ENCODE measurements at regions not wholly inside any gene's neighbourhood (a gene's known extent, or its start where the extent isn't known, plus 50 kb on each side); places are given as distances from the start of the nearest gene placed in this dataset.

DNA sequence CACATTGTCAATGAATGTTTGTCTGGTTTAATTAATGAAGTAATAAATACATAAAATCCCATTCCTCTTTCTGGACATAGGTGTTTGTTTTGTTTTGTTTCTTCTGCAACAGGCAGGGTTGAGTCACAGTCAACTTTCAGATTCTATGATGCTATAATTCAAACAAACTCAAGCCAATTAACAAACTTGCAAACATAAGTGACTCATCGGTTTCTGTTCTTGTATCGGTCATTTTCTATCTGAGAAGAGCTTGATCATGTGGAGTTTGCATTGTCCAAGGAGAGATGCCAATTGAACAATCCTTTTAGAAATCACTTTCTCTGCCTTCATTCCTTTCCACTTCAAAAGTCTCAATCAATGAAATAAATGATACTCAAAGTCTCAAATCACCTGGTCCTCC lies 294.2 kb upstream of the C16orf82 start:
- Histone ChIP-seq H3K4me3 (ENCODE audit: low read depth, low read length) (no peak overlapping the region), H3K36me3 (ENCODE audit: insufficient read depth) (no peaks in the 10 kb centered on the region), H3K27ac (ENCODE audit: low read depth) (no peak overlapping the region), H3K4me1 (ENCODE audit: insufficient read depth) (no peaks in the 10 kb centered on the region)
- DNase-seq (ENCODE audit: extremely low spot score): no peak
- 42% methylated on average over 2 of the region's 2 CpGs for WGBS

DNA sequence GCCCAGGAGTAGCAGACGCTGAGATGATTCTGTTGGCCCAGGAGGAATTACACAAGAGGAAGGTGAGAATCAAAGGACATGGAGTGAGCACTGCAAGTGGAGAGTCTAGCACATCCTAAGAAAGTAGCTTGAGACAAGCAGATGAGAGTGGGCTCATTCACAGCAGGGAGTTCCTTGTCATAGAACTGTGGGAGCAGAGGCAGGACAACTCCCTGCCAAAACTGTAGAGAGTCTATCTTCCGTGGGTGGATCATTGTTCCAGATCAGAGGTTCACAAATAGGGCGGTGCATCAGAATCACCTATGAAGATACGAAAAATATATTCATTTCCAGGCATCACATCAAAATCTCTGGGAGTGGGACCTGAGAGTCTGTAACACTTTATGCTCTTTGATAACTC lies 288.9 kb upstream of the C16orf82 start:
- no peaks in the 10 kb centered on the region for H3K4me1 ChIP-seq (ENCODE audit: insufficient read depth)
- no peak for DNase-seq (ENCODE audit: extremely low spot score)
- H3K36me3 ChIP-seq (ENCODE audit: insufficient read depth): no peaks in the 10 kb centered on the region
- no peak overlapping the region for H3K27ac ChIP-seq (ENCODE audit: low read depth)
- H3K4me3 ChIP-seq (ENCODE audit: low read depth, low read length): no peak overlapping the region
- WGBS: 83% methylated on average over 4 of the region's 4 CpGs

DNA sequence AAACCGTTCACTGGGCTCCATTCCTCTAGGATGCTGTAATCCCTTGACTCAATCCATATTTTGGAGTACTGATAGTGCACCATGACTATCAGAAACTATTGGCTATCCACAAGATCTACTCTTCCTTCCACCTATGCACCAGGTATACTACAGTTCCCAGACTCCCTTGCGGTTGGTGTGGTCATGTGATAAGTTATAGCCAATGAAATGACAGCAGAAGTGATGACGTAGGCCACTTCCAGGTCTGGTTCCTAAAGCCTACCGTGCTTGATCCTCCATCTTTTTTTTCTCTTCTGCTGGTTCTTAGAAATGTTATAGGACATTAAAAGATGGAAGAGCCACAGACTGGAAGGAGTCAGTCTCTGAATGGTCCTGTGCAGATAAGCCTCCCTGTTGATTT lies 278.8 kb upstream of the C16orf82 start:
- Histone ChIP-seq H3K4me3 (ENCODE audit: low read depth, low read length) (no peak overlapping the region), H3K36me3 (ENCODE audit: insufficient read depth) (no peaks in the 10 kb centered on the region), H3K4me1 (ENCODE audit: insufficient read depth) (no peaks in the 10 kb centered on the region), H3K27ac (ENCODE audit: low read depth) (no peak overlapping the region)
- no peak for DNase-seq (ENCODE audit: extremely low spot score)
- 47% methylated on average over 4 of the region's 4 CpGs for WGBS

DNA sequence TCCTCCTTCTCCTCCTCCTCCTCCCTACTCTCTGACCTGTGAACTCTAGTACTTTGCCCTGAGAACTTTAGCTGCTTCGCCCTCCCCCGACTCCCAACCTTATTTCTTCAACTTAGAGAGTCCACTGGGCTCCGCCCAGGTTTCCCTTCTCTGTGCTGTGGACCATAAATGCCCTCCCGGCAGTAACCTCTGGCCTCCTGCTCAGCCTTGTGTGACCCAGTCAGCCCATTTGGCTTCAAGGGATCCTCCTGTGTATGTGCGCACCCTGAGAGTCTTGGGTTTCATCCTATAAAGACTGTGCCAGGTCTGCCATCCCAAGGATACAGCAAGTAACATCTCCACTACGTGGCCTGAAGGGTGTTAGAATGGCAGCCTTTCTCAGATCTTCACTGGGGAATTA lies 275.6 kb upstream of the C16orf82 start:
- H3K4me3 ChIP-seq (ENCODE audit: low read depth, low read length): no peak overlapping the region
- H3K36me3 ChIP-seq (ENCODE audit: insufficient read depth): no peaks in the 10 kb centered on the region
- no peaks in the 10 kb centered on the region for H3K4me1 ChIP-seq (ENCODE audit: insufficient read depth)
- no peak overlapping the region for H3K27ac ChIP-seq (ENCODE audit: low read depth)
- 63% methylated on average over 6 of the region's 6 CpGs for WGBS
- DNase-seq (ENCODE audit: extremely low spot score): no peak

DNA sequence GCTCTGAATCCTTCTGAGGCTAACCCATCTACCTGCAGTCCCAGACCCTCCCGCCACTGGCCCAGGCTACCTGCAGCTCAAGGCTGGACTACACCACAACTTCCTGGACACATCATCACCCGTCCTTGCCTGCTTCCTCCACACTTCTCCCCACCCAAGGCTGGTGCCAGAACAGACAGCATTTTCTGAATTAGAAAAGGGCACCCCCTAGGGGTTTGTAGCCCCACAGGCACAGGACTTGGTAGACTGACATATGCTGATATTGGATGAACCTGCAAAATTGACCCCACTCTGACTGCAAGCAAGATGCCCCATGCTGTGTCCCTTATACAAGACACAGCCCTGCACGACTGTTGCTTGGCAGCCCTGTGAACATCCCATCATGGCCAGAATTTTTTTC lies 271.5 kb upstream of the C16orf82 start:
- Histone ChIP-seq H3K27ac (ENCODE audit: low read depth) (no peak overlapping the region), H3K36me3 (ENCODE audit: insufficient read depth) (no peaks in the 10 kb centered on the region), H3K4me3 (ENCODE audit: low read depth, low read length) (no peak overlapping the region), H3K4me1 (ENCODE audit: insufficient read depth) (no peaks in the 10 kb centered on the region)
- 32% methylated on average over 3 of the region's 3 CpGs for WGBS
- no peak for DNase-seq (ENCODE audit: extremely low spot score)

DNA sequence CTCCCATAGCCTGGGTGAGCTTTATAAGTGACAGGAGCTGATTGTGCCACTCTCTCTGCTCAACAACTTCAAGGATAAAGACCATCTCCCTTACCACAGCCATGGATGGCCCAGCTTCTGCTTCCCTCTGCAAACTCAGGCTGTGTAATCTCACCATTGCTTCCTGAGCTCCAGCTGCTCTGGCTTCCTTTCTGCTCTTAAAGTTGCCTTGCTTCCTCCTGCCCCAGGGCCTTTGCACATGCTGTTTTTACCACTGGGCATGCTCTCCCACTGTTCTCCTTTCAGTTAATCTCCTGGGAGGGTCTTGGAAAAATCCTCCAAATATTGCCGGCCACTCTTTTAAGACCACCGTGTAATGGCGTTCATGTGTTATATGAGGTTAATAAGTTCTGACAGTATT lies 265.1 kb upstream of the C16orf82 start:
- DNase-seq (ENCODE audit: extremely low spot score): no peak
- Histone ChIP-seq H3K36me3 (ENCODE audit: insufficient read depth) (no peaks in the 10 kb centered on the region), H3K27ac (ENCODE audit: low read depth) (no peak overlapping the region), H3K4me1 (ENCODE audit: insufficient read depth) (no peaks in the 10 kb centered on the region), H3K4me3 (ENCODE audit: low read depth, low read length) (no peak overlapping the region)
- 62% methylated on average over 3 of the region's 3 CpGs for WGBS

DNA sequence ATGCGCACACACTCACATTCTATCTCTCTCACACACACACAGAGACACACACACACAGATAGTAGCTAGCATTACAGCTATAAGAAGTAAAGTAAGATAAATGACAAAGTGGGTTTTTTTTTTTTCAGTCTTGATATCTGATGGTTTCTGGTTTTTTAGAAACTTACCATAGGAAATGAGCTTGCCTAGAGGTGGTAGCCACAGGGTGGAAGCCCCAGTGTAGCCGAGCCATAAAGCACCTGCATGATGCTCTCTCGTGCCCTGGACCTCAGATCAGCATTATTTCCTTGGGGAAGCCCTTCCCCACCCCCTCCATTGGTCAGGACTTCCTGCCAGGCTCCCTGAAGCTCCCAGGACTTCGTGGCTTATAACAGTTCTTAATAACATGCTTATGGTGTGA lies 264.3 kb upstream of the C16orf82 start:
- Histone ChIP-seq H3K4me1 (ENCODE audit: insufficient read depth) (no peaks in the 10 kb centered on the region), H3K4me3 (ENCODE audit: low read depth, low read length) (no peak overlapping the region), H3K27ac (ENCODE audit: low read depth) (no peak overlapping the region), H3K36me3 (ENCODE audit: insufficient read depth) (no peaks in the 10 kb centered on the region)
- WGBS: 32% methylated on average over 4 of the region's 4 CpGs
- DNase-seq (ENCODE audit: extremely low spot score): no peak

DNA sequence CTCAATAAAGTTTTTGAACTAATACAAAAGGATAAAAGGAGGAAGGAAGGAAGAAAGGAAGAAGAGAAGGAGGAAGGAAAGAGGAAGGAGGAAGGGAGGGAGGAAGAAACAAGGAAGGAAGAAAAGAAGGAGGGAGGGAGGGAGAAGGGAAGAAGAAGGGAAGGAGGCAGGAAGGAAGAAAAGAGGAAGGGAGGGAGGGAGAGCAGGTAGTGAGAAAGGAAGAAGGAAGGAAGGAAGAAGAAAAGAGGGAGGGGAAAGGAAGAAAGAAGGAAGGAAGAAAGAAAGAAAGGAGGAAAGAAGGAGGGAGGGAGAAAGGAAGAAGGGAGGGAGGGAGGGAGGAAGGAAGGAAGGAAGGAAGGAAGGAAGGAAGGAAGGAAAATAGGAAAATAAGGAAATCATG lies 263.8 kb upstream of the C16orf82 start:
- no peak overlapping the region for H3K4me3 ChIP-seq (ENCODE audit: low read depth, low read length)
- no peaks in the 10 kb centered on the region for H3K36me3 ChIP-seq (ENCODE audit: insufficient read depth)
- no peak overlapping the region for H3K27ac ChIP-seq (ENCODE audit: low read depth)
- no peaks in the 10 kb centered on the region for H3K4me1 ChIP-seq (ENCODE audit: insufficient read depth)
- DNase-seq (ENCODE audit: extremely low spot score): no peak

DNA sequence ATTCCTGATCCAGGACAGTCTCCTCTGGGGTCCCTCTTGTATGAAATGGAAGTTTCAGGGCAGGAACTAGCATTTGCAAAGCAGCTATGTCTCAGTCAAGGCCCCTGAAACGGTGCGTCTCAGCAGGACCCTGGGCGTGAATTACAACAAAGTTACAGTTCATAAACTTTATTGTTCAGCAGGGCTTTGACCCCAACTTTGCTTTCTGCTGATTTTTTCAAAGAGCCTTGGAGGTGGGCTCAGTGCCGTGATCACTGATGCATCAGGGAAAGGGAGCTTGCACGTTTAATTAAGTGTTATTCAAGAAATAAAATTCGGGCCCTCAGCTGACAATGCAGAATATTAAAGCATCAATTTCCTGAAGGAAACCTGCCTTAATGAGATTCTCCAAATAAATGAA lies 260.1 kb upstream of the C16orf82 start:
- Histone ChIP-seq H3K27ac (ENCODE audit: low read depth) (no peak overlapping the region), H3K36me3 (ENCODE audit: insufficient read depth) (no peaks in the 10 kb centered on the region), H3K4me3 (ENCODE audit: low read depth, low read length) (no peak overlapping the region), H3K4me1 (ENCODE audit: insufficient read depth) (no peaks in the 10 kb centered on the region)
- 72% methylated on average over 6 of the region's 6 CpGs for WGBS
- no peak for DNase-seq (ENCODE audit: extremely low spot score)

DNA sequence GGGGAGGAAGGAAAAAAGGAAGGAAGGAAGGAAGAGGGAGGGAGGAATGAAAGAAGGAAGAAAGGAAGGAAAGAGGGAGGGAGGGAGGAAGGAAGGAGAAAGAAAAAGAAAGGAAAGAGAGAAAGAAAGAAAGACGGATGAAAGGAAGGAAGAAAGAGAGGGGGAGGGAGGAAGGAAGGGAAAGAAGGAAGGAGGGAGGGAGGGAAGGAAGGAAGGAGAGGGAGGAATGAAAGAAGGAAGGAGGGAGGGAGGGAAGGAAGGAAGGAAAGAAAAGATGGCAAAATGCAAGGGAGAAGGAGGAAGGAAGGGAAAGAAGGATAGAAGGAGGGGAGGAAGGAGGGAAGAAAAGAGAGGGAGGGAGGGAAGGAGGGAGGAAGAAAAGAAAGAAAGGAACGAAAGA lies 257.3 kb upstream of the C16orf82 start:
- WGBS: 52% methylated on average over 1 of the region's 2 CpGs

DNA sequence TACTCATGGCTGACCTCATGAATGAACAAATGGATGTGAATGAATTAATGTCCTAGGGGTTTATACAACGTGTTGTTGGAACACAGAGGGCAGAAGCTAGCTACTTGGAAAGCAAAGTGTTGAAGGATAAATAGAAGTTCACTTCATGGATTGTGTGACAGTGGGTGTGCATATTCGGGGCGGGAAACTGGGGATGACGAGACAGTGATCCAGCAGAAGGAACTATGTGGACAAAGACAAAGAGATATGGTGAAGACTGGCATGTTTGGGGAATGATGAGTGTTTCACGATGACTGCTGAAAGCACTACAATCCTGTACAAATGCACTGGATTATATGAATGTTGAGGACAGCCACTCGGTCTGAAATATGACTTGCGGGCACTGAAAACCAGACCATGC lies 250.5 kb upstream of the C16orf82 start:
- no peaks in the 10 kb centered on the region for H3K4me1 ChIP-seq (ENCODE audit: insufficient read depth)
- H3K4me3 ChIP-seq (ENCODE audit: low read depth, low read length): no peak overlapping the region
- H3K36me3 ChIP-seq (ENCODE audit: insufficient read depth): no peaks in the 10 kb centered on the region
- H3K27ac ChIP-seq (ENCODE audit: low read depth): no peak overlapping the region
- no peak for DNase-seq (ENCODE audit: extremely low spot score)
- WGBS: 63% methylated on average over 7 of the region's 7 CpGs

More for the DNA sequence above, 257.3 kb upstream of the C16orf82 start:
- Histone ChIP-seq H3K4me1 (ENCODE audit: insufficient read depth) (no peaks in the 10 kb centered on the region), H3K27ac (ENCODE audit: low read depth) (no peak overlapping the region), H3K36me3 (ENCODE audit: insufficient read depth) (no peaks in the 10 kb centered on the region), H3K4me3 (ENCODE audit: low read depth, low read length) (no peak overlapping the region)
- DNase-seq (ENCODE audit: extremely low spot score): no peak

DNA sequence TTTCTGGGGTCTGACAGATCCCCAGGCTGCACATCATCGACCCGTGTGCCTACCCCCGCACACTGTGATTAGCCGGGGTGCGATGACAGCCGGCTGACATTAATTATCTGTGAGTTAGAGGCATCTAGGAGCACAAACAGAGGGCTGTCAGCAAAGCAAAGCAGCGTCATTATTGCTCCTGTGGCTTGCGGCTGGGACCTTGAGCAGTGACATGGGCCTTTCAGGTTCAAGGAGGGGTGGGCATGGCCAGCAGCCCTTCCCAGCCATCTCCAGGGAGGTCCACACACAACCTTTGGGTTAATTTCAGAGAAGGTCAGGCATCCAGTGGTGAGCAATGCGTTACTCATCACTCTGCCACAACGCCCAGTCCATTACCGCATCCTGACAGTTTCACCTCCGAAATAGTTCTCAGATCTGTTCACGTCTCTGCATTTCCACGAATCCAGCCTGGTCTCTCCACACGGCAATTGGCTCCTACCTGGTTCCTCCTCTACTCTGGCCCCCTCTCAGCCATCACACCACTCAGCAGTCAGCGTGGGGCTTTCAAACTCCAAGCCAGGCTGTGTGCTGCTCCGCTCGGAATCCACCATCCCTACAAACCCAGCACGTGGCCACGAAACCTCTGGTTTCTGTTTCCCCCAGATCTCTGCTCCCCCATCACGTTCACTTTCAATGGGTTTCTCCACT lies 249.7 kb upstream of the C16orf82 start:
- H3K36me3 ChIP-seq (ENCODE audit: insufficient read depth): no peaks in the 10 kb centered on the region
- no peaks in the 10 kb centered on the region for H3K4me1 ChIP-seq (ENCODE audit: insufficient read depth)
- no peak overlapping the region for H3K4me3 ChIP-seq (ENCODE audit: low read depth, low read length)
- 44% methylated on average over 21 of the region's 21 CpGs for WGBS
- no peak for DNase-seq (ENCODE audit: extremely low spot score)
- no peak overlapping the region for H3K27ac ChIP-seq (ENCODE audit: low read depth)

DNA sequence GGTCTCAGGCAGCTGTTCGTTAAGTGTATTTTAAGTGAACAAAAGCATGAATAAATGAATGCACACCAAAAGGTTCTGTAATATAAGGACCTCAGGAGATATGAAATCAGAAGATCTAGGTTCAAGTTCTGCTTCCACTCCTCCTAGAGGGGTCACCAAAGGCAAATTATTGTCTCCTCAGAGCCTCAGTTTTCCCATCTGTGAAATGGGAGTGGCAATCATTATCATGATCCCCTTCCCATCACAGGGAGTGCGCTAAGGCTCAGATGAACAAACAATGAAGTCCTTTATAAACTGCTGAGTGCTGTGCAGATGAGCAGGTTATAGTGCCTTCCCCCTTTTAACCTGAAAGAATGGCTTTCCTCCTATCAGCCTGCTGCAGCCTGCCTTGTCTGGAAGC lies 248.3 kb upstream of the C16orf82 start:
- no peak overlapping the region for H3K4me3 ChIP-seq (ENCODE audit: low read depth, low read length)
- no peaks in the 10 kb centered on the region for H3K4me1 ChIP-seq (ENCODE audit: insufficient read depth)
- H3K27ac ChIP-seq (ENCODE audit: low read depth): no peak overlapping the region
- DNase-seq (ENCODE audit: extremely low spot score): no peak
- WGBS: 72% methylated on average over 2 of the region's 2 CpGs
- no peaks in the 10 kb centered on the region for H3K36me3 ChIP-seq (ENCODE audit: insufficient read depth)

DNA sequence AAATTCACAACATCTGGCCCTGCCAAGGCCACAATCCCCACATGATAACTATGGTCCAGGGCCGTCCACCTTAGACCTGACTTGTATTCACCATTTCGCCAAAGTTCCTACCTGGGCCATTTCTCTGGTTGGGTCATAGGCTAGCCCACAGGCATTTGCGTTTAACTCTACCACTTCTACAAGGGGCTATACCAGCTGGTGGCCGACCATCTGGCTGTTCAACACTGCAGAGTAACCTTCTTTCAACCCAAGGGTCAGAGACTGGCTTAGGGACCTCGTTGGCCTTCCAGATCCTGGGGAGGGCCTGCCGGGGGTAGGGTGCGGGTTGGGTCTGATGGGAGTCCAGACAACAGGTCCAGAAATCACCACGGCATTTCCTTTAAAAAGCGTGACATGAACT lies 242.3 kb upstream of the C16orf82 start:
- 83% methylated on average over 9 of the region's 9 CpGs for WGBS
- no peak overlapping the region for H3K4me3 ChIP-seq (ENCODE audit: low read depth, low read length)

DNA sequence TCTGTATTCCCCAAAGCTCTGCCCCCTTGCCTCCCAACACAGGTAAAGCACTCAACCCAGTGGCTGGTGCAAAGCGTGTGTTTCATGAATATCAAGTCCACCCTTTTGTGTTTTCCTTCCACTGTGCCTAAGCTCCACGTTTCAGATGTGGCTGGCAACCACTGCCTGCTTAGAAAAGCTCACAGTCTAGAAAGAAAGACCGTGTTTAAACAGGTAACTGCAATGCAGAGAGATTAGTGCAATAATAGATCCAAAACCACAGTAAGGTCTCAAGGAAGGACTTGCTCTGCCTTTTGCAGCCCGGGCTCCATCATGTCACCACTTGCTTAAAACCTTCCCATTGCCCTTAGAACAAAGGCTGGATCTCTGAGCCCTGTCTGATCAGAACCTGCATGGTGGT lies 240.2 kb upstream of the C16orf82 start:
- 67% methylated on average over 4 of the region's 4 CpGs for WGBS
- H3K27ac ChIP-seq (ENCODE audit: low read depth): no peak overlapping the region
- no peaks in the 10 kb centered on the region for H3K36me3 ChIP-seq (ENCODE audit: insufficient read depth)
- no peak for DNase-seq (ENCODE audit: extremely low spot score)
- H3K4me3 ChIP-seq (ENCODE audit: low read depth, low read length): no peak overlapping the region
- no peaks in the 10 kb centered on the region for H3K4me1 ChIP-seq (ENCODE audit: insufficient read depth)

More for the DNA sequence above, 242.3 kb upstream of the C16orf82 start:
- Histone ChIP-seq H3K4me1 (ENCODE audit: insufficient read depth) (no peaks in the 10 kb centered on the region), H3K27ac (ENCODE audit: low read depth) (no peak overlapping the region), H3K36me3 (ENCODE audit: insufficient read depth) (no peaks in the 10 kb centered on the region)
- no peak for DNase-seq (ENCODE audit: extremely low spot score)
